SIG-M5 treated with dmso at 0.1 percent for 504 hours (cell line): ENCODE measurements at regions not wholly inside any gene's neighbourhood (a gene's known extent, or its start where the extent isn't known, plus 50 kb on each side); places are given as distances from the start of the nearest gene placed in this dataset.

ENCODE experiments used
- DNase-seq: peaks from one replicate; lab custom pipeline; 2025; ENCODE audit not compliant: unreplicated experiment; lab: John Stamatoyannopoulos, UW

DNA sequence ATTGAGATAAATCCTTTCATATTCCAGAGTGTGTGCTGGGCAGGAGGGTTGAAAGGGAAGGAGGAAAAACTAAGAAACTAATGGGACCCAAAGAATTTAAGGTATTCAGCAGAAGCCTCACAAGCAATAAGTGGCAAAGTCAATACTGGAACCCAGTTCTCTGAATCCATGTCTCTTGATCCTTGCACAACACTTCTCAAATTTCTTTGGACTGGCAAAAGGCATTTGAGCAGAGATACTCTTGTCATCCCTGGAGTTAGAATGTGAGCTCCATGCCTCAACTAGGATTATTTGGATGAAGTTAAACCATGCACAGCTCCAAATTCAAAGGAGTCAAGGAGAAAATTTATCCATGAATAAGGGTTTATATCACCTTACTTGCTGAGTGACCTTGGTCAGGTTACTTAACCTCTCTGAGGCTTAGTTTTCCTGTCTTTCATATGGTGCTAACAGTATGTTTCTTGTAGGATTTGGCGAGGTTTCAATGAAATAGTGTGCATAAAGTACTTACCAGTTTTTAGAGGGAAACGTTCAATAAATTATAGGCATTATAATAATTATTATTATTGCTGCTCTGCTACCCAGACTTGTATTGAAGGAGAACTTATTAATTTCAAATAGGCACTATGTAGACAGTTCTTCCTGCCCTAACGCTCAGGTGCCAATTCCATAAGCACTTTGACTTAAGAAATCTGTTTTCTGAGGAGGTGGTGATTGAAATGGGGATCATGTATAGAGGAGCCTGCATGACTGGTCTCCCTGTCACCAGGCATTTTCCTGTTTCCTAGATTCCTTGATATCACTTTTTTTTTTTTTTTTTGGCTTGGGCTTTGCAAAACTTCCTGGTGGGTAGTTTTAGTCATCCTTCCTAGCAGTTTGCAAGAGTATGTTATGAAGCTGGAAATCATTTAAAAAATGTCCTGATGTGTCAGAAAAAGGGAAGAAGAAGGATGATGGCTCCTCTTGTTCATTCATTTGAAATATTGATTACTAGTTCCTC lies 125.0 kb upstream of the JUN start:
- no peak for DNase-seq

DNA sequence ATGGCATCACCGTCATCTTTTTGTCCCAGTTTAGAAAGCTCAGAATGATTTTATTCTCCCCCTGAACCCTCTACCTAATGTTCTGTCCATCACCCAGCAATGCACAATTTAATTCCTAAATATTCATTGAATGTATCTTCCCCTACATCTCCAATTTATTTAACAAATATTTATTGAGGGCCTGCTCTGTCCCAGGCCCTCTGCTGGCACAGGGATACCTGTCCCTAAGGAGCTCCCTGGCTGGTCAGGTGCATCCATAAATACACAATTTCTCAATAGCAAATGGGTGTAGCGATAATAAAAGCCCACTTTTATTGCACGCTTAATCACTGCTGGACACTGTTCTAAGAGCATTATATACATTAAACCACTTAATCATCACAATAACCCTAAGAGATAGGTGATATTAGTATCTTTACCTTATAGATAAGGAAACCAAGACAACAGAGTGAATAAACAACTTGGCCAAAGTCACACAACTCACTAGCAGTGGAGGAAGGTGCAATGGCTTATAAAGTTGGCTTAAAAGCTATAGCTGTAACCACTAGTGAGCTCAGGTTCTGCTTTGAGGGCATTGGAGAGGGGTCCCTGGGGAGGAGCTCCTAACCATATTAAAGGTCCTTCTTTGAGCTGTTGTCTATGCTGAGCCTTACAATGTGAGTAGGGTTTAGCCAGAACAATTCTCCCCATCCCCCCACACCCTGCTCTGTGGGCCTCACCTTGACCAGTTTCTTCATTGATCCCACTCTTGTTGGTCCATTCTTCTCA lies 126.3 kb upstream of the JUN start:
- no peak for DNase-seq

DNA sequence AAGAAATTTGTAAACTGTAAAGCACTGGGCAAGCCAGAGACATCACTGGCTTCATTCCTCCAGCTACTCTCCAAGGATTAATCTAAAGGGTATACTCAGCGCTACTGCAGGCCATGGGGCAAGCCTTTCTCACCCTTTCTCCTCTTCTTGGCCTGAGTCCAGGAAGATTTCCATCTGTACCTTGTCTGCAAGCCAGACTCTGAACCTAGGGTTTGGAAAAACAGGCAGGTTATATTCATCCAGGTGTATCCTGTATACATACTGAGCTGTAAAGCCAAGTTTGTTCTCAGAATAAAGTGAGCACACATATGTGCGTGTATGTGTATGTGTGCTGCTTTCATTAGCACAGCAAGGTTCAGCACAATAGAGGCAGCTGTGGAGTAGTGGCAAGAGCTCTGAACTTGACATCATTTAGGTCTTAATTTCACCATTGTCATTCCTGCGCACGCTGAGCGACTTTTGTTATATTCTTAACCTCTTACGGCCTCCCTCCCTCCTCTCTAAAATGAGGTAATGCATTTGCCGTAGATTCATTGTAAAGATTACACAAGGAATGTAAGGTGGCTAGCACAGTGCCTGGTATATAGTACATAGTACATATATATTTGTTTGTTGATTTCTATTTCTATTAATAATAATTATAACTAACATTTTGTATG lies 128.1 kb upstream of the JUN start:
- DNase-seq: no peak

DNA sequence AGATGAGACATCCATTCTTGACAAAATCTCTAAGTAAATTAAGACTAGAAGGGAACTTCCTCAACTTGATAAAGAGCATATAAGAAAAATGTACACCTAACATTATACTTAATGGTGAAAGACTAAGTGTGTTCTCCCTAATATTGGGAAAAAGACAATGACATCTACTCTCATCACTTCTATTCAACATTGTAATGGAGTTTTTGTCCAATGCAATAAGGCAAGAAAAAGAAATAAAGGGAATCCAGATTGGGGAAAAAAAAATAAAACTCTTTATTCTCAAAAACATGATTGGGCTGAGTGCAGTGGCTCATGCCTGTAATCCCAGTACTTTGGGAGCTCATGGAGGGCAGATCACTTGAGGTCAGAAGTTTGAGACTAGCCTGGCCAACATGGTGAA lies 131.1 kb upstream of the JUN start:
- DNase-seq: no peak

DNA sequence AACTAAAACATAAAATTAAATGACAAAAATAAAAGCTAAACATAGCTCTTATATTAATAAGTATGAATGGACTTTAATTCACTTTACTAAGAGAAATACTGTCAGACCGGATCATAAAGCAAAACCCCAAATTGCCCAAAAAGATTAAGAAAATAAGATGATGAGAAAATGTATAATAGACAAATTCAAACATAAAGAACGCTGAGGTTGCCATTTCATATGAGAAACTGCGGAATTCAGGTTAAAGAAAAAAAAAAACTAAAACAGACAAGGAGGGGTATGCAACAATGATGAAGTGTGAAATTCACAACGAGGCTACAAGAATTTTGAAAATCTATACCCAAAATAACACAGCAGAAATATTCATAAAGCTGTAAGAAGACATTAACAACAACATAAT lies 133.6 kb upstream of the JUN start:
- no peak for DNase-seq

DNA sequence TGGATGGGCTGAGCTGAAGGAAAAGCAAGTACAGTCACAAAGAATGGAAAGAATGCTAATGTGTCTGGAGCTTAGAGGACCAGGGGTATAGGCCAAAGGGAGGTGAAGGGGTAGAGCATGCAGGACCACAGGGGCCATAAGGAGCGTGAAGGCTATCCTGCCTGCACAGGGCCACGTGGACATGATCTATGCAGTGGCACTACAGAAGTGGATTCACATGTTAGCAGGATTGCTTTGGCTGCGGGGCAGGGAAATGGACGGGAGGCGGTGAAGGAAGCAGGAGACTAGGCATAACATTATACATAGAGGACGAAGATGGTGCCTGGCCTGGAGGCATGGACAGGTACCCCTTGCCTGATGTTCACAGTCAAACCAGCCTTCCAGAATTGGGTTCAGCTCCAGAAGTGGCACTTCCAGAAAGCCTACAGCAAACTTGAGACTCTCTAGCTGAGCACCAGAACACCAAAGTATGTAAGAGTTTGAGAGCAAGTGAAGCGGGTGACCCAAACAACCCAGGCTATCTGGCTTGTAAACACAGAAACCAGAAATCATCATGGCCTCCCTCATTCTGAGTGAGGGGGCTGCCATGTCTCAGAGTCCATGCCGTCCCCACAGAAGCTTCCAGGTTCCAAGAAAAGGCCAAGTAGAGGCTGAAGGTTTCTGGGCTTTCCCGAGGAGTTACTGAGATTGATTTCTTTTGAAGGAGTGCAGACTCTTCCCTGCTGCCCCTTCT lies 135.5 kb upstream of the JUN start:
- no peak for DNase-seq

DNA sequence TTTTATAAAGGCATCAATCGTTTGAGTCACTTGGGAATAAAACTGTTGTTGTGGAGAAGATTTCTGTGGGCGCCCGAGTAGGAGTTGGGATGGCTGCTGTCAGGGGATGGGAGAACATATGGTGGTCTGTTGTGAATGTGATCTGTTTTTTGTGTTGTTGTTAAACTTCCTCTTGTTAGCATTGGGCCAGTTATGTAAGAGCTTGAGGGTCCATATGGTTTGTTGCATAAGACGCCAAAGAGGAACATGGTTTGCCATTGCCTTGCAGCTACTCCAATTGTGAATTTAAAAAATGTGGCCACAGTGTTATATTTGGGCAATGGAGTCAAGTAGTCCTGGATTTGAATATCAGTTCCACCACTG lies 136.1 kb upstream of the JUN start:
- peak; percentile 82 for DNase-seq

DNA sequence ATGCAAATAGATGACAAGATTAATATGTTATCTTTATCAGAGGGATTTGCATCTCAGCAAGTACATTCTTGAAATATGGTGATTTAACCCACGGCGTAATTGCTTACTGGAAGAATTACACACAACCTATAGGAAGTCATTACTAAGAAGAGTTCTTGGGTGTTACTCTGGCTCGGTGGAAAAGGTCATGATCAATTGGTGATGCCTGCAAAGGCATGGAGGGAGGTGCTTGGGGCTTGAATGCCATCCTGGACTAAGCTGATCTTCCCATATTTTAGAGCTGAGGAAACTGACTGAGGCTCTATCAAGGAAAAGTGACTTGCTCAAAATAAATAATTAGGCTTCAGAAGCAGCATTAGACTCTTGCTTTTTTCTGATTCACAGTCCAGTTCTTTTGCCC lies 137.5 kb upstream of the JUN start:
- no peak for DNase-seq

DNA sequence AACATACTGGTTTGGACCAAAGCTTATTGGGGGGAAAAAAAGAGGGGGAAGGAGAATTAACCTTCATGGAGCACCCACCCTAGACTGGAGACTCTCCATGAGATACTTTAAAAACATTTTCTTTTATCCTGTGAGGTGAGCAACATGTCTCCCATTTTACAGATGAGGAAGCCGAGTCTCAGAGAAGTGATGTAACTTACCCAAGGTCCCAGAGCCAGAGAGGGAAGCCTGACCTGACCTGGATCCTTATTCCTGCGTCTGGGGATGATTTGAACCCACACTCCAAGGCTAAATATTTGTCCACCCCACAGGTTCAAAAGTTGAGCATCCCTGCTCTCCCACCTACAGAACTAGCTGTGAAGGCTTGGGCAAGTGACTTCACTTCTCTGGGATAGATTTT lies 137.9 kb upstream of the JUN start:
- no peak for DNase-seq

DNA sequence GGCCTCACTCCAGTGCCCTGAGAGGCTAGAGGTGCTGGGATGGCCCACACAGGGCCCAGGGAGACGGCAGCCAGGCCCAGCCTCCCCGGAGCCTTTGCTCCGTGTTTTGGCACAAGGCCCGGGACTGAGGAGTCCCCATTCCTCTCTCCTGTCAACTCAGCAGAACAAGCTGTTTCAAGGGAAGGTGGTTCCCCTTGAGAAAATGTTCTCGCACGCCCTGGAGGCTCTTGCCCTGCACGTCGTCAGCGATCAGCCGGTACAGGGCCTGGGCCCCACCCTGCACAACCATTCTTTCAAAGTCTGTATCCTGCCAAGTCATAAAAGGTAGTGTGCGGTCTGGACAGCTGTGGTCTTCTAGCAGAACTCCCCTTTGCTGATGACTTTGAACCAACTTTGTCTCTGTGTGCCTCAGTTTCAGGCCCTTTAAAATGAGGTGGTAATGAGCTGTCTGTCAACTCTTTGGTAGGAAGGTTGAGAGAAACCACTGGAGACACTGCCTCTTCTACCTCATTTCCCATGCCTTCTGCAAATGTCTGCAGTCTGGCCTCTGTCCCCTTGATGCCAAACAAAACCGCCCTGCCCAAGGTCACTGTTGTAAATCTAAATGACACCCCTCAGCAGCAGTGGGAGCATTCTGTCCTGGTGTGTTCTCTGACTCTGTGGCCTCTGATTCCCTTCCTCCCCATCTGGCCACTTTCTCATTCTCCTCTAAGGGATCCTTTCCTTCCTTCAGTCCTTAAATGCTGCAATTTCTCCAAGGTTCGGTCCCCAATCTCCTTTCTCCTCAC lies 138.6 kb upstream of the JUN start:
- DNase-seq: no peak

DNA sequence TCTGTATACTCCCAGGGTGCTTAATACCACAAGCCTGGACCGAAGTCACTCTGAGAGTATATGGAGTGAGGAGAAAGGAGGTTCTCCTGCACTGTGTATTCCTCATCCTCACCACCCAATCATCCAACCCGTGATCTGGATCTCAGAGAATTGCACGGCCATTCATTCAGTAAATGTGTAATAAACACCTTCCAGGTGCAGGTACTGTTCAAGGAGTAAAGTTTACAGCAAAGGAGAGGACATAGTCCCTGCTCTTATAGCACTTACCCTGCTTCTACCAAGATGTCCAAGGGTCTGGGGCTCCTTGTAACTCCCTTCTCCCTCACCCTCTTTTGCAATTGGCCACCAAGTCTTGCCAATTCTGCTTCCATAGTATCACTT lies 139.2 kb upstream of the JUN start:
- DNase-seq: no peak

DNA sequence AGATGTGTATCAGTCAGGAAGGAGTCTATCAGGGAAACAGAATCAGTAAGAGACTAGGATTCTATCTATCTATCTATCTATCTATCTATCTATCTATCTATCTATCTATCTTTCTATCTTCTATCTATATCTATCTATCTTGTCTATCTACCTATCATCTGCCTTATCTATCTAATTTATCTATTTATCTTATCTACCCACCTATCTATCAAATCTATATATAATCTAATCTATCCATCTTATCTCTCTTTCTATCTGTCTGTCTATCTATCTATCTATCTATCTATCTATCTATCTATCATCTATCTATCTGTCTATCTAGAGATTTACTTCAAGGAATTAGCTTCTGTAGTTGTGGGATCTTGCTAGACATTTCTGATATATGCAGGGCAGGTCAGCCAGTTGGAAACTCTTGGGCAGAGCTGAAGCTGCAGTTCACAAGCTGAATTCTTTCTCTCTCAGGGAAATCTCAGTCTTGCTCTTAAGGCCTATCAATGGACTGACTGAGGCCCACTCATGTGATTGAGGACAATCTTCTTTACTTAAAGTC lies 140.2 kb upstream of the JUN start:
- DNase-seq: no peak

DNA sequence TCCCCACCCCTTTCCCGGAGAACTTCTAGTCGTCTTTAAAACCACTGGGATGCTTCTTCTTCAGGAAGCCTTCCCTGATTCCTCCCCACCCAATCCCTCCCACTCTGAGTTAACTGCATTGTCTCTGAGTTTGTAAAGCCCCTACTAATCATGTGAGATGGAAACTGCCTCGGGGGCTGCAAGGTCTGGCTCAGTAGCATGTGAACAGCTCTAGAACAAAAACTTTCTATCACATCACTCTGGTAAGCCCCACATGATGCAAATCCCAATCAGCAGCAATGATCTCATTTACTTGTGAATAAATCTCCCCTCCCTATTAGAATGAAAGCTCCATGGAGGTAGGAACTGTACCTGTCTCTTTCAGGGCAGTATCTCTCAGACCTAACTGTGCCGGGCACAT lies 141.0 kb upstream of the JUN start:
- DNase-seq: no peak

DNA sequence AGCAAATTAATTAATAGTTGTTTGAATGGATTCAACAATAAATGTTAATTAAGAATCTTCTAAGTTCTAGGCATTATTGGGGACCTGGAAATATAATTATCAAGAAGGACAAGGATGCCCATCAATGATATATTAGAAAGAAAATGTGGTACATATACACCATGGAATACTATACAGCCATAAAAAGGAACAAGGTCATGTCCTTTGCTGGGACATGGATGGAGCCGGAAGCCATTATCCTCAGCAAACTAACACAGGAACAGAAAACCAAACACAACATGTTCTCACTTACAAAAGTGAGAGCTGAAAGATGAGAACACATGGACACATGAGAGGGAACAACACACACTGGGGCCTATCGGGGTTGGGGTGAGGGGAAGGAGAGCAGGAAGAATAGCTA lies 141.4 kb upstream of the JUN start:
- no peak for DNase-seq

DNA sequence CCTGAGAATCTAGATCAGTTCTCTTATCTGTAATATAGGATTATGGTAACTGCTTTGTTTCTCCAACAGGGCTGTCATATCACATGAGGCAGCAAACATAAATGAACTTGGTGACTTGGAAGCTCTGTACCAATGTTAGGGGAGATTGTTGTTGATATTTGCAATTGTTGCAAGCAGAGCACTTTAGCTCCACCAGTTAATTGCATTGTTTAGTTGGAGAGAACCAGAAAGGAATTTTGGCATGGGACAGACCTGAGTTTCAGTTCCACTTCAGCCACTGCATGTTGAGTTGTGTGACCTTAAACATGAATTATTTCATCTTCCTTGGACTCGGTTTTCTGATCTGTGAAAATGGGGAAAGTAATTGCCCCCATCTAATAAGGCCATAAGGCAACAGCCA lies 142.3 kb upstream of the JUN start:
- DNase-seq: no peak

DNA sequence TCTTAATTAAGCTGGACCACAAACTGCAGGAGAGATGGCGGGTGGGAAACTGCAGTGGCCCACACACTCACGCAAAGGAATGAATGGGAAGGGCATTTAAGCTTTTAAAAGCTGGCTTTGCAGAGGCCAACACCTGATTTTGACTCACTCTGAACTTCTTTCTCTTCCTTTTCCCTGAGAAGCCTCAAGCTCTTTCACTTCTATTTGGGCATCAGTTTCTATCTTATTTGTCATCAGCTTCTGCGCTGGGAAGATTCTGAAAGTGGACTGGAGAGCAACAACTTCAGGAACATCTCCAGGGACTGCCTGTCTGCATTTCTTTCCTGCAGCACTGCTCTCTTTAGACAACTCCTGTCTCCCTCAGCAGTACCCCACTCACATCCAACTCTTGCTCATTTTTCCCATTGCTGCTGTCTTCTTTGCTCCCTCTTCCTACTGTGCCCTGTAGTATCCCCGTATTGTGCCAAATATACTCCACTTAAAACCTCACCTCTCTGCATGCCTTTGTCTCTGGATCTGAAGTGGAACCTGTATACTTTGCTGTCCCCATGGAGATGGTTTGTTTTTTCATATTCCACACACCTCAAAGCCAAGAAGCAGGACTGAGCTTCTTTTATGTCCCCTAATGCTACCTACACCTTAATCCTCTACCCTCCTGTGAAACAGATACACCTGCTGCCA lies 143.3 kb upstream of the JUN start:
- DNase-seq: no peak

DNA sequence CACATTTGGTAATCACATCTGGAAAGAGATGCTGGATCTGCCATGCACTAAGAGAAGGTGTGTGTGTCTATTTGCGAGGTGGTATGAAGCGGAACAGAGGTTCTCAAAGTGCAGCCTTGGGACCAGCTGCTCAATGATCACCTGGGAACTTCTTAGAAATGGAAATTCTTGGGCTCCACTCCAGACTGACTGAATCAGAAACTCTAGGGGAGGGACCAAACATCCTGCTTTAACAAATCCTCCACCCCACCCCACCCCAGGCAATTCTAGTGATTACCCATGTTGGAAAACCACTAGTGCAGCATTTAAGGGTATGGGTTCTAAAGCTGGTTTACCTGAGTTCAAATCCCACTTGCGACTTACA lies 143.9 kb upstream of the JUN start:
- no peak for DNase-seq

DNA sequence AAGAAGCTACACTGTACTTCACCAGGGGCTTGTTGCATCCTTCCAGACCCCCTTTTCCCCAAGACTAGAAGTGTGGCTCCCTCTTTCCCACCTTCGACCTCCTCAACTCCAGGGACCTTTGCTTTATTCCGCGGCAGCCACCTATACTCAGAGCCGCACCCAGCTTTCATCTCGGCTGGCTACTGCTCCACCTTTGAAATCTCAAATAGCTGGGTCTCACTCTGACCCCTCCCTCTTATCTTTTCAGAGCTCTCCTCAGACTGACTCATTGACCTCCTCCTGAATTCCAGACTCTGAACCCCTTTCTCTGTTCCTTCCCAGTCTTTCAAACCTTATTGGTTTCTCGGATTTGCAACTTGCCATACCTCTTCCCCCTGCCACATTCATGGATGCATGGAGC lies 144.7 kb upstream of the JUN start:
- no peak for DNase-seq

DNA sequence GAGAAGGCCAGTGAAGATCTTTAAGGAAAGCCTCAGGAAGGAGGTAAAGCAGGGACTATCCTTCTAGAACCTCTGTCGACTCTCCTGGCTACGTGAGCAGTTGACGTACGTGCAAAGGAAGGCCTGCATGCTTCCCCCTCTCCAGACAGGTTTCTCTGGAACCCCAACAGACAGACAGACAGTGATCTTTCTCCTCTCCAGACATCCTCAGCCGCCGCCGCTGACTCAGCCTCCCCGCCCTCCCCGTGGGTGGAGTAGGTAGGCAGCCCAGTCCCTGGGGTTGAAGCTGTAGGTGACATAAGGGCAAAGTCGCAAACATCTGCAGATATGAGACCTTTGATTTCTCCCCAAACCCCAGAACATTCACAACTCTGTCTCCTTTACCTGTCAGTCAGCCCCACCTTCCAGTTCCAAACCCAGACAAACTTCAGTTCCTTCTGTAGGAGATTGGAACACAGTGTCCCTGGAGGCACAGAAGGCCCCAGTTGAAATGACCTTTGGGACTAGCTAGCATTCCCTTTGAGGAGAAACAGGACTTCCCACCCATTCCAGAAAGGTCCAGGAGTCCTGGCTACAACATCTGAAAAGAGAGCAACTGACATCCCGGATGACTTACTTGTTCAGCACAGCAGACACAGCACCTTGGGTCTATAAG lies 146.0 kb upstream of the JUN start:
- no peak for DNase-seq
